Stimulated activated CD4-positive, alpha-beta T cell treated with anti-CD3 and anti-CD28 coated beads, Interleukin-15, amount 100 ng/mL, for 24 hours (primary cell): ENCODE measurements at regions not wholly inside any gene's neighbourhood (a gene's known extent, or its start where the extent isn't known, plus 50 kb on each side); places are given as distances from the start of the nearest gene placed in this dataset.
"Not testable (repeated sequence)": the region's sequence is repeated elsewhere in the genome, so short reads cannot be mapped to it uniquely, and the experiment has no call there.

Source experiments
- DNase-seq: peaks from one replicate; pipeline ENCODE4 v3.0.0-alpha.2; 2020

- DNase-seq: not testable (repeated sequence)
These were observed 188.7 kb upstream of the NDUFV2 start for GRCh38 chr18:8913606-8914403.

- not testable (repeated sequence) for DNase-seq
These were observed 187.9 kb upstream of the NDUFV2 start for GRCh38 chr18:8914404-8915264.

- DNase-seq: not testable (repeated sequence)
These were observed 181.4 kb upstream of the NDUFV2 start for GRCh38 chr18:8920856-8921787.

GRCh38 chr18:8926464-8926863 lies 176.0 kb upstream of the NDUFV2 start:
- no peak for DNase-seq

- no peak for DNase-seq
These were observed 174.5 kb upstream of the NDUFV2 start for GRCh38 chr18:8928044-8928443.

GRCh38 chr18:8928847-8929780 lies 173.4 kb upstream of the NDUFV2 start:
- no peak for DNase-seq

- no peak for DNase-seq
These were observed 171.4 kb upstream of the NDUFV2 start for GRCh38 chr18:8930990-8931616.

GRCh38 chr18:8932866-8933265 lies 169.6 kb upstream of the NDUFV2 start:
- DNase-seq: no peak

GRCh38 chr18:8933714-8934284 lies 168.7 kb upstream of the NDUFV2 start:
- DNase-seq: no peak

GRCh38 chr18:8935346-8935745 lies 167.2 kb upstream of the NDUFV2 start:
- not testable (repeated sequence) for DNase-seq

GRCh38 chr18:8936619-8937018 lies 165.9 kb upstream of the NDUFV2 start:
- no peak for DNase-seq

- DNase-seq: no peak
These were observed 165.1 kb upstream of the NDUFV2 start for GRCh38 chr18:8937160-8938094.

- no peak for DNase-seq
These were observed 163.7 kb upstream of the NDUFV2 start for GRCh38 chr18:8938817-8939216.

- DNase-seq: no peak
These were observed 160.2 kb upstream of the NDUFV2 start for GRCh38 chr18:8942021-8942908.

GRCh38 chr18:8942909-8943545 lies 159.5 kb upstream of the NDUFV2 start:
- DNase-seq: no peak

GRCh38 chr18:8943900-8944870 lies 158.3 kb upstream of the NDUFV2 start:
- no peak for DNase-seq

GRCh38 chr18:8944871-8945245 lies 157.6 kb upstream of the NDUFV2 start:
- no peak for DNase-seq
